ENCODE measurements at regions not wholly inside any gene's neighbourhood (a gene's known extent, or its start where the extent isn't known, plus 50 kb on each side); places are given as distances from the start of the nearest gene placed in this dataset.

GRCh38 chr10:31603235-31604087 is 284.4 kb downstream of the ZEB1 start (continued):
- TF ChIP-seq SP2 (tag by site-specific recombination; IDR thresholded peaks at IDR 0.05): peak; percentile 94
- no peak for TF ChIP-seq ZBTB21 (tag by site-specific recombination; IDR thresholded peaks at IDR 0.05)
- TF ChIP-seq ZNF664 (tag by site-specific recombination; IDR thresholded peaks at IDR 0.05): no peak
- TF ChIP-seq ZNF202 (tag by site-specific recombination; IDR thresholded peaks at IDR 0.05; ENCODE audit: borderline replicate concordance): no peak
- peak; percentile 12; the same call in 1 of the 2 replicates for TF ChIP-seq EGR2 (tag by site-specific recombination; IDR thresholded peaks at IDR 0.05; ENCODE audit: low read depth)
- peak; percentile 58 for TF ChIP-seq ZNF335 (tag by site-specific recombination; conservative IDR thresholded peaks at IDR 0.05)
- TF ChIP-seq ZNF157 (tag by site-specific recombination; IDR thresholded peaks at IDR 0.05): no peak
- TF ChIP-seq ZNF184 (tag by site-specific recombination; IDR thresholded peaks at IDR 0.05): no peak
- TF ChIP-seq ZNF169 (tag by site-specific recombination; IDR thresholded peaks at IDR 0.05): no peak
- TF ChIP-seq MYNN (tag by site-specific recombination; IDR thresholded peaks at IDR 0.05; ENCODE audit: borderline replicate concordance): no peak
- no peak for TF ChIP-seq ZNF544 (tag by site-specific recombination; IDR thresholded peaks at IDR 0.05)
- TF ChIP-seq ZNF776 (tag by site-specific recombination; IDR thresholded peaks at IDR 0.05; ENCODE audit: borderline replicate concordance): no peak
- TF ChIP-seq BCL11B (tag by site-specific recombination; IDR thresholded peaks at IDR 0.05; ENCODE audit: low read depth): no peak
- TF ChIP-seq MZF1 (tag by site-specific recombination; IDR thresholded peaks at IDR 0.05; ENCODE audit: borderline replicate concordance): no peak
- TF ChIP-seq ZNF830 (tag by site-specific recombination; IDR thresholded peaks at IDR 0.05; ENCODE audit: low read depth): no peak
- no peak for TF ChIP-seq ZNF26 (tag by site-specific recombination; IDR thresholded peaks at IDR 0.05)
- TF ChIP-seq ZNF10 (tag by site-specific recombination; IDR thresholded peaks at IDR 0.05): no peak
- peak; percentile 78 for TF ChIP-seq ZXDB (tag by site-specific recombination; IDR thresholded peaks at IDR 0.05)
- peak; percentile 97 for TF ChIP-seq ZBTB20 (tag by site-specific recombination; IDR thresholded peaks at IDR 0.05)
- no peak for TF ChIP-seq ZNF626 (tag by site-specific recombination; IDR thresholded peaks at IDR 0.05)
- no peak for TF ChIP-seq ZNF707 (tag by site-specific recombination; IDR thresholded peaks at IDR 0.05)
- TF ChIP-seq AEBP2 (tag by site-specific recombination; IDR thresholded peaks at IDR 0.05; ENCODE audit: borderline replicate concordance): no peak
- peak; percentile 77 for TF ChIP-seq YY1 (tag by site-specific recombination; IDR thresholded peaks at IDR 0.05)
- no peak for TF ChIP-seq INSM2 (tag by site-specific recombination; IDR thresholded peaks at IDR 0.05)
- no peak for TF ChIP-seq PRDM1 (tag by site-specific recombination; IDR thresholded peaks at IDR 0.05)
- TF ChIP-seq ZBTB6 (tag by site-specific recombination; IDR thresholded peaks at IDR 0.05): no peak
- no peak for TF ChIP-seq ZNF416 (tag by site-specific recombination; IDR thresholded peaks at IDR 0.05)
- no peak for TF ChIP-seq BCL11A (tag by site-specific recombination; IDR thresholded peaks at IDR 0.05; ENCODE audit: low read depth)
- TF ChIP-seq ZNF280C (tag by site-specific recombination; IDR thresholded peaks at IDR 0.05): no peak
- no peak for TF ChIP-seq ELK4 (IDR thresholded peaks at IDR 0.05; ENCODE audit: borderline replicate concordance, low read depth, low read length)
- TF ChIP-seq ZNF19 (tag by site-specific recombination; IDR thresholded peaks at IDR 0.05; ENCODE audit: low read depth): no peak
- TF ChIP-seq ZNF302 (tag by site-specific recombination; IDR thresholded peaks at IDR 0.05; ENCODE audit: low read depth): no peak

Measured in HEK293 (cell line).